ENCODE measurements at regions not wholly inside any gene's neighbourhood (a gene's known extent, or its start where the extent isn't known, plus 50 kb on each side); places are given as distances from the start of the nearest gene placed in this dataset.

GRCh38 chr20:7366189-7366588 lies 574.1 kb downstream of the HAO1 start:
- no peak for ATAC-seq (replicated peaks in 1 of 2)
- H3K9me3 Mint-ChIP-seq, result peaks cover 9 to 14% of the 10 kb centered on the region in 2 donors
- no peak for DNase-seq
- no peaks in the 10 kb centered on the region for H3K4me1 Mint-ChIP-seq (ENCODE audit: low read depth)
- H3K27me3 Mint-ChIP-seq (ENCODE audit: low read depth), result no peaks in the 10 kb centered on the region
- H3K4me3 Mint-ChIP-seq, result no peak overlapping the region
- no peak overlapping the region for H3K27ac Mint-ChIP-seq
- no peaks in the 10 kb centered on the region for H3K36me3 Mint-ChIP-seq (ENCODE audit: insufficient read depth in 2 of 2)

- no peak for DNase-seq
- ATAC-seq (replicated peaks in 1 of 2), result no peak
- no peaks in the 10 kb centered on the region for H3K36me3 Mint-ChIP-seq (ENCODE audit: insufficient read depth in 2 of 2)
- peaks cover 2 to 5% of the 10 kb centered on the region in 2 donors for H3K9me3 Mint-ChIP-seq
- no peaks in the 10 kb centered on the region for H3K27me3 Mint-ChIP-seq (ENCODE audit: low read depth)
- H3K4me1 Mint-ChIP-seq (ENCODE audit: low read depth), result no peaks in the 10 kb centered on the region
- no peak overlapping the region for H3K27ac Mint-ChIP-seq
- H3K4me3 Mint-ChIP-seq, result no peak overlapping the region
Measured at GRCh38 chr20:7371518-7372163, 568.6 kb downstream of the HAO1 start.

GRCh38 chr20:7375905-7376304 lies 564.4 kb downstream of the HAO1 start:
- Mint-ChIP-seq H3K4me1 (ENCODE audit: low read depth) (no peaks in the 10 kb centered on the region), H3K27ac (no peak overlapping the region), H3K9me3 (peaks cover 2 to 3% of the 10 kb centered on the region in 2 donors), H3K36me3 (ENCODE audit: insufficient read depth in 2 of 2) (no peaks in the 10 kb centered on the region), H3K27me3 (ENCODE audit: low read depth) (no peaks in the 10 kb centered on the region), H3K4me3 (no peak overlapping the region)
- ATAC-seq (replicated peaks in 1 of 2) (no peak), DNase-seq (no peak)

GRCh38 chr20:7378864-7379605 lies 561.2 kb downstream of the HAO1 start:
- Mint-ChIP-seq H3K4me1 (ENCODE audit: low read depth) (no peaks in the 10 kb centered on the region), H3K36me3 (ENCODE audit: insufficient read depth in 2 of 2) (no peaks in the 10 kb centered on the region), H3K9me3 (peaks cover 2 to 3% of the 10 kb centered on the region in 2 donors), H3K4me3 (no peak overlapping the region), H3K27me3 (ENCODE audit: low read depth) (no peaks in the 10 kb centered on the region), H3K27ac (no peak overlapping the region)
- DNase-seq (no peak), ATAC-seq (replicated peaks in 1 of 2) (no peak)

- Mint-ChIP-seq H3K9me3 (peaks cover 2 to 3% of the 10 kb centered on the region in 2 donors), H3K4me3 (no peak overlapping the region), H3K27ac (no peak overlapping the region), H3K36me3 (ENCODE audit: insufficient read depth in 2 of 2) (no peaks in the 10 kb centered on the region), H3K4me1 (ENCODE audit: low read depth) (no peaks in the 10 kb centered on the region), H3K27me3 (ENCODE audit: low read depth) (no peaks in the 10 kb centered on the region)
- DNase-seq (no peak), ATAC-seq (replicated peaks in 1 of 2) (no peak)
Measured at GRCh38 chr20:7379621-7380220, 560.5 kb downstream of the HAO1 start.

GRCh38 chr20:7383216-7383615 lies 557.0 kb downstream of the HAO1 start:
- Mint-ChIP-seq H3K36me3 (ENCODE audit: insufficient read depth in 2 of 2) (no peaks in the 10 kb centered on the region), H3K4me1 (ENCODE audit: low read depth) (no peaks in the 10 kb centered on the region), H3K27ac (no peak overlapping the region), H3K27me3 (ENCODE audit: low read depth) (no peaks in the 10 kb centered on the region), H3K9me3 (peaks cover 3 to 6% of the 10 kb centered on the region in 2 donors), H3K4me3 (no peak overlapping the region)
- ATAC-seq (replicated peaks in 1 of 2), result no peak
- no peak for DNase-seq

GRCh38 chr20:7387638-7388193 lies 552.5 kb downstream of the HAO1 start:
- DNase-seq (no peak), ATAC-seq (replicated peaks in 1 of 2) (no peak)
- no peak overlapping the region for H3K27ac Mint-ChIP-seq
- H3K4me3 Mint-ChIP-seq, result no peak overlapping the region
- no peaks in the 10 kb centered on the region for H3K27me3 Mint-ChIP-seq (ENCODE audit: low read depth)
- no peaks in the 10 kb centered on the region for H3K36me3 Mint-ChIP-seq (ENCODE audit: insufficient read depth in 2 of 2)
- peaks cover 3 to 4% of the 10 kb centered on the region in 2 donors for H3K9me3 Mint-ChIP-seq
- H3K4me1 Mint-ChIP-seq (ENCODE audit: low read depth), result no peaks in the 10 kb centered on the region

GRCh38 chr20:7389216-7389615 lies 551.0 kb downstream of the HAO1 start:
- H3K36me3 Mint-ChIP-seq (ENCODE audit: insufficient read depth in 2 of 2), result no peaks in the 10 kb centered on the region
- H3K9me3 Mint-ChIP-seq, result peaks cover 3 to 4% of the 10 kb centered on the region in 2 donors
- ATAC-seq (replicated peaks in 1 of 2) (no peak), DNase-seq (no peak)
- no peaks in the 10 kb centered on the region for H3K4me1 Mint-ChIP-seq (ENCODE audit: low read depth)
- no peak overlapping the region for H3K4me3 Mint-ChIP-seq
- H3K27me3 Mint-ChIP-seq (ENCODE audit: low read depth), result no peaks in the 10 kb centered on the region
- no peak overlapping the region for H3K27ac Mint-ChIP-seq

GRCh38 chr20:7392542-7393206 lies 547.6 kb downstream of the HAO1 start:
- Mint-ChIP-seq H3K36me3 (ENCODE audit: insufficient read depth in 2 of 2) (no peaks in the 10 kb centered on the region), H3K27ac (no peak overlapping the region), H3K27me3 (ENCODE audit: low read depth) (no peaks in the 10 kb centered on the region), H3K4me3 (no peak overlapping the region), H3K9me3 (peaks cover 2 to 5% of the 10 kb centered on the region in 2 donors), H3K4me1 (ENCODE audit: low read depth) (no peaks in the 10 kb centered on the region)
- no peak for DNase-seq
- ATAC-seq (replicated peaks in 1 of 2), result no peak

GRCh38 chr20:7399114-7399513 lies 541.1 kb downstream of the HAO1 start:
- no peak overlapping the region for H3K4me3 Mint-ChIP-seq
- no peaks in the 10 kb centered on the region for H3K4me1 Mint-ChIP-seq (ENCODE audit: low read depth)
- DNase-seq (no peak), ATAC-seq (replicated peaks in 1 of 2) (no peak)
- H3K36me3 Mint-ChIP-seq (ENCODE audit: insufficient read depth in 2 of 2), result peaks cover 0 to 2% of the 10 kb centered on the region in 2 donors
- peaks cover 3 to 12% of the 10 kb centered on the region in 2 donors for H3K9me3 Mint-ChIP-seq
- H3K27me3 Mint-ChIP-seq (ENCODE audit: low read depth), result no peaks in the 10 kb centered on the region
- H3K27ac Mint-ChIP-seq, result no peak overlapping the region

GRCh38 chr20:7399575-7399974 lies 540.7 kb downstream of the HAO1 start:
- Mint-ChIP-seq H3K27ac (no peak overlapping the region), H3K36me3 (ENCODE audit: insufficient read depth in 2 of 2) (peaks cover 0 to 2% of the 10 kb centered on the region in 2 donors), H3K4me1 (ENCODE audit: low read depth) (no peaks in the 10 kb centered on the region), H3K4me3 (no peak overlapping the region), H3K9me3 (peaks cover 3 to 12% of the 10 kb centered on the region in 2 donors), H3K27me3 (ENCODE audit: low read depth) (no peaks in the 10 kb centered on the region)
- ATAC-seq (replicated peaks in 1 of 2), result no peak
- no peak for DNase-seq

GRCh38 chr20:7406671-7407070 lies 533.6 kb downstream of the HAO1 start:
- H3K4me1 Mint-ChIP-seq (ENCODE audit: low read depth), result no peaks in the 10 kb centered on the region
- no peaks in the 10 kb centered on the region for H3K27me3 Mint-ChIP-seq (ENCODE audit: low read depth)
- DNase-seq, result no peak
- no peak overlapping the region for H3K4me3 Mint-ChIP-seq
- H3K36me3 Mint-ChIP-seq (ENCODE audit: insufficient read depth in 2 of 2), result peaks cover 0 to 2% of the 10 kb centered on the region in 2 donors
- H3K9me3 Mint-ChIP-seq, result peaks cover 3 to 8% of the 10 kb centered on the region in 2 donors
- H3K27ac Mint-ChIP-seq, result no peak overlapping the region
- no peak for ATAC-seq (replicated peaks in 1 of 2)

- Mint-ChIP-seq H3K4me3 (no peak overlapping the region), H3K27me3 (ENCODE audit: low read depth) (no peaks in the 10 kb centered on the region), H3K9me3 (peaks cover 4 to 6% of the 10 kb centered on the region in 2 donors), H3K36me3 (ENCODE audit: insufficient read depth in 2 of 2) (peaks cover 0 to 2% of the 10 kb centered on the region in 2 donors), H3K27ac (no peak overlapping the region), H3K4me1 (ENCODE audit: low read depth) (no peaks in the 10 kb centered on the region)
- ATAC-seq (replicated peaks in 1 of 2), result no peak
- no peak for DNase-seq
Measured at GRCh38 chr20:7410150-7410549, 530.1 kb downstream of the HAO1 start.

Measured in activated T-cell treated with anti-CD3 and anti-CD28 coated beads, Interleukin-2, amount 50 U/mL, for 72 hours (primary cell).